ENCODE measurements at regions not wholly inside any gene's neighbourhood (a gene's known extent, or its start where the extent isn't known, plus 50 kb on each side); places are given as distances from the start of the nearest gene placed in this dataset.

GRCh38 chr5:92409134-92409533, 1026.0 kb upstream of the ARRDC3 start:
- no peak for ATAC-seq (ENCODE audit: low FRiP score)
- DNase-seq = no peak
- Histone ChIP-seq H3K4me3 (ENCODE audit: low read length in 2 of 2) (no peak overlapping the region), H3K27me3 (ENCODE audit: control insufficient read depth in 1 of 2, insufficient read depth in 2 of 2, low read length in 1 of 2) (no peaks in the 10 kb centered on the region), H3K9me3 (ENCODE audit: control insufficient read depth, low read length) (no peaks in the 10 kb centered on the region), H3K27ac (ENCODE audit: low read depth in 1 of 2, low read length in 2 of 2) (no peak overlapping the region), H3K36me3 (ENCODE audit: control insufficient read depth in 1 of 2, insufficient read depth in 2 of 2, low read length in 1 of 2) (no peaks in the 10 kb centered on the region), H3K4me1 (ENCODE audit: control insufficient read depth in 1 of 2, insufficient read depth in 2 of 2, low read length in 2 of 2) (no peaks in the 10 kb centered on the region)
- WGBS, 2 donors = 56 to 65% methylated on average over 2 of the region's 2 CpGs
- intact Hi-C loops (cut with DNase I) = no loop called here

DNA sequence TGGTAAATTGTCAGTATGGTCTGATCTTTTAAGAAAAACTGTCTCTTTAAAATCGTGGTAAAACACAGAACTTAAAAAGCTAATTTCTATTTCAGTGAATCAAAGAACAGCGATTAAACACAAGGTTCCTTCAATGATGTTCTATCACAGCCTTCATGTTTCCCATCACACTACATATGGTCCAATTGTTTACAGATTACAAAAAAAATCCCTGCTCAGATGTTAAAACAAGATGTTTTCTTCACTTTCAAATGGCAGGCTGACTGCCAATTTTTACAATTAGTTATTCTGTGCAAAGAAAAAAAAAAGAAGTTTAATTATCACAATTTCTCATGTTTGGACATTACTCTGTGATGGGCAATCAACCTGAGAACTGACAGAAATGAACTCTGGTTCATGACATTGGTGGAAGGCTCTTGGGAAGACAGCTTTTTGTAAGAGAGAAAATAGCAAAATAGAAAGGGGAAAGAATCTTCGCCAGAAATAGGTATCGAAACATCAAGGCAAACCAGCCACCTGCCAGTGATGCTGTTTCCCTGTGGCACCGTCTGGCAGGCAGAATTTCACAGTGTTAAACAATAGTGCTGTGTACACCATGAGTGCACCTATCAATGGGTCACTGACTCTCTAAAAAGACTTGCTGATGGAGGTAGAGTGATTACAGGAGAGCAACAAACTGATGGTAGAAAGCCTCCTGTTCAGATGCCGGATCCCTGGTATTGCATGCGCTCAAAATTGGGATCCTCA, 1020.0 kb upstream of the ARRDC3 start:
- Histone ChIP-seq H3K4me3 (ENCODE audit: low read length in 2 of 2) (no peak overlapping the region), H3K36me3 (ENCODE audit: control insufficient read depth in 1 of 2, insufficient read depth in 2 of 2, low read length in 1 of 2) (no peaks in the 10 kb centered on the region), H3K9me3 (ENCODE audit: control insufficient read depth, low read length) (no peaks in the 10 kb centered on the region), H3K27me3 (ENCODE audit: control insufficient read depth in 1 of 2, insufficient read depth in 2 of 2, low read length in 1 of 2) (no peaks in the 10 kb centered on the region), H3K4me1 (ENCODE audit: control insufficient read depth in 1 of 2, insufficient read depth in 2 of 2, low read length in 2 of 2) (no peaks in the 10 kb centered on the region), H3K27ac (ENCODE audit: low read depth in 1 of 2, low read length in 2 of 2) (no peak overlapping the region)
- 88 to 90% methylated on average over 7 of the region's 7 CpGs for WGBS, 2 donors
- intact Hi-C loops (cut with DNase I) = no loop called here
- DNase-seq (no peak), ATAC-seq (ENCODE audit: low FRiP score) (no peak)

DNA sequence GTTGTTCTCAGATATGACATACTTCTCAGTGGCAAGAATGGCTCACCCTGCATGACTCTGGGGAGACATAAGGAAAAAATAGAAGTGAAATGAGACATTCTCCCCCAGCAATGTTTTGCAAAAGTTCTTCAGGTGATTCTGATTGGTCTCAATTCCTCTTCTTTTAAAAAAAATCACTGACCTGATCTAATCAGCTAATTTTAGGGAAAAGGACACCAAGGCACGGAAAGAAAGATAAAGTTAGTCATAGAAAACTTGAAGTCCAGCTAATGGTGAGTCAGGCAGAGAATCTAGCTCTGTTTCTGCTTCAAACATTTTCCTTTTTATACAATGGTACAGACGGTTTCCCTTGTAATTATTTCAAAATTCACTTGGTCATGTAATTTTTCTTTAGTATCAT, 1018.9 kb upstream of the ARRDC3 start:
- intact Hi-C loops (cut with DNase I) = no loop called here
- H3K36me3 ChIP-seq (ENCODE audit: control insufficient read depth in 1 of 2, insufficient read depth in 2 of 2, low read length in 1 of 2) = no peaks in the 10 kb centered on the region
- ATAC-seq (ENCODE audit: low FRiP score) (no peak), DNase-seq (no peak)
- no peaks in the 10 kb centered on the region for H3K27me3 ChIP-seq (ENCODE audit: control insufficient read depth in 1 of 2, insufficient read depth in 2 of 2, low read length in 1 of 2)
- H3K4me3 ChIP-seq (ENCODE audit: low read length in 2 of 2) = no peak overlapping the region
- no peaks in the 10 kb centered on the region for H3K9me3 ChIP-seq (ENCODE audit: control insufficient read depth, low read length)
- H3K27ac ChIP-seq (ENCODE audit: low read depth in 1 of 2, low read length in 2 of 2) = no peak overlapping the region
- 49 to 50% methylated on average over 2 of the region's 2 CpGs for WGBS, 2 donors
- no peaks in the 10 kb centered on the region for H3K4me1 ChIP-seq (ENCODE audit: control insufficient read depth in 1 of 2, insufficient read depth in 2 of 2, low read length in 2 of 2)

DNA sequence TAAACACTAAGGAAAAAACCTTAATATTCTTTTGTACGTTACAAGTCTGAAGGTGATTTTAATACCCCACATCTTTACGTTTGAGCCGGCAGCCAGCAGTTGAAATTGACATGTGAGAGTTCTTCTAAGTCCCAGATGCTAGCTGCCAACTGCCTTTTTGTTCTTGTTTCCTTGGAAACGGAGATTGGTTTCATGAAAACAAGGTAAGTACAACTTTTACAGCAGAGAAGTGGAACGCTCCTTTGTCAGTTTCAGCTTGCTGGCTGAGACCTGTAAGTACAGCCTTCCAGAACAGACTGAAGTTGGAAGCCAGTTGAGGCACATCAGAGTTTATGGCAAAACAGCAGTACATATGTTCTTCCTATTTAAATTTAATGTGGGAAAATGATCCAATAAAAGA, 1018.4 kb upstream of the ARRDC3 start:
- no peaks in the 10 kb centered on the region for H3K4me1 ChIP-seq (ENCODE audit: control insufficient read depth in 1 of 2, insufficient read depth in 2 of 2, low read length in 2 of 2)
- no peaks in the 10 kb centered on the region for H3K27me3 ChIP-seq (ENCODE audit: control insufficient read depth in 1 of 2, insufficient read depth in 2 of 2, low read length in 1 of 2)
- no peak for ATAC-seq (ENCODE audit: low FRiP score)
- no peak overlapping the region for H3K4me3 ChIP-seq (ENCODE audit: low read length in 2 of 2)
- no peaks in the 10 kb centered on the region for H3K9me3 ChIP-seq (ENCODE audit: control insufficient read depth, low read length)
- intact Hi-C loops (cut with DNase I) = no loop called here
- no peak for DNase-seq
- no peaks in the 10 kb centered on the region for H3K36me3 ChIP-seq (ENCODE audit: control insufficient read depth in 1 of 2, insufficient read depth in 2 of 2, low read length in 1 of 2)
- no peak overlapping the region for H3K27ac ChIP-seq (ENCODE audit: low read depth in 1 of 2, low read length in 2 of 2)
- 24 to 26% methylated on average over 5 of the region's 5 CpGs for WGBS, 2 donors

- Histone ChIP-seq H3K27ac (ENCODE audit: low read depth in 1 of 2, low read length in 2 of 2) (no peak overlapping the region), H3K4me1 (ENCODE audit: control insufficient read depth in 1 of 2, insufficient read depth in 2 of 2, low read length in 2 of 2) (no peaks in the 10 kb centered on the region), H3K36me3 (ENCODE audit: control insufficient read depth in 1 of 2, insufficient read depth in 2 of 2, low read length in 1 of 2) (no peaks in the 10 kb centered on the region), H3K4me3 (ENCODE audit: low read length in 2 of 2) (no peak overlapping the region), H3K27me3 (ENCODE audit: control insufficient read depth in 1 of 2, insufficient read depth in 2 of 2, low read length in 1 of 2) (no peaks in the 10 kb centered on the region), H3K9me3 (ENCODE audit: control insufficient read depth, low read length) (no peaks in the 10 kb centered on the region)
- WGBS, 2 donors = 76 to 87% methylated on average over 1 of the region's 1 CpG
- no peak for DNase-seq
- intact Hi-C loops (cut with DNase I) = no loop called here
- ATAC-seq (ENCODE audit: low FRiP score) = no peak
These were observed 1011.8 kb upstream of the ARRDC3 start for GRCh38 chr5:92394936-92395335.

DNA sequence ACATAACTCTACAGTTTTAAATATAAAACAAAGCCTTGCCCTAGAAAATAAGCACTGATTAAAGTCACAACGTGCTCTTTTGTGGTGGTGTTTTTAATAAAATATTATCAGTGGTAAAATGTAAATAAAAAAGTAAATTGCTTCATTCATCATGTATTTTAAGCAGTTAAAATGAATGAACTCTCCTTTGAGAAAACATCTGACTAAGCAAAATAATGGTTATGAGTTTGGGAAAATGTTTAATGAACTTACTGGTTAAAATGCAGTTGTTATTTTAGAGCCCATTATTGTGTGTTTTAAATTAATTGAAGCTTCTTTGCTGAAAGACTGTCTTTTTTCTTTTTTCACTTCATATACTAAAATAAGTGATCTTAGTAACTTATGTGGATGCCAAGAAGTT, 1007.5 kb upstream of the ARRDC3 start:
- H3K27me3 ChIP-seq (ENCODE audit: control insufficient read depth in 1 of 2, insufficient read depth in 2 of 2, low read length in 1 of 2) = no peaks in the 10 kb centered on the region
- no peak overlapping the region for H3K27ac ChIP-seq (ENCODE audit: low read depth in 1 of 2, low read length in 2 of 2)
- no peaks in the 10 kb centered on the region for H3K4me1 ChIP-seq (ENCODE audit: control insufficient read depth in 1 of 2, insufficient read depth in 2 of 2, low read length in 2 of 2)
- intact Hi-C loops (cut with DNase I) = no loop called here
- H3K4me3 ChIP-seq (ENCODE audit: low read length in 2 of 2) = no peak overlapping the region
- ATAC-seq (ENCODE audit: low FRiP score) (no peak), DNase-seq (no peak)
- H3K36me3 ChIP-seq (ENCODE audit: control insufficient read depth in 1 of 2, insufficient read depth in 2 of 2, low read length in 1 of 2) = no peaks in the 10 kb centered on the region
- 16 to 21% methylated on average over 1 of the region's 1 CpG for WGBS, 2 donors
- H3K9me3 ChIP-seq (ENCODE audit: control insufficient read depth, low read length) = no peaks in the 10 kb centered on the region

DNA sequence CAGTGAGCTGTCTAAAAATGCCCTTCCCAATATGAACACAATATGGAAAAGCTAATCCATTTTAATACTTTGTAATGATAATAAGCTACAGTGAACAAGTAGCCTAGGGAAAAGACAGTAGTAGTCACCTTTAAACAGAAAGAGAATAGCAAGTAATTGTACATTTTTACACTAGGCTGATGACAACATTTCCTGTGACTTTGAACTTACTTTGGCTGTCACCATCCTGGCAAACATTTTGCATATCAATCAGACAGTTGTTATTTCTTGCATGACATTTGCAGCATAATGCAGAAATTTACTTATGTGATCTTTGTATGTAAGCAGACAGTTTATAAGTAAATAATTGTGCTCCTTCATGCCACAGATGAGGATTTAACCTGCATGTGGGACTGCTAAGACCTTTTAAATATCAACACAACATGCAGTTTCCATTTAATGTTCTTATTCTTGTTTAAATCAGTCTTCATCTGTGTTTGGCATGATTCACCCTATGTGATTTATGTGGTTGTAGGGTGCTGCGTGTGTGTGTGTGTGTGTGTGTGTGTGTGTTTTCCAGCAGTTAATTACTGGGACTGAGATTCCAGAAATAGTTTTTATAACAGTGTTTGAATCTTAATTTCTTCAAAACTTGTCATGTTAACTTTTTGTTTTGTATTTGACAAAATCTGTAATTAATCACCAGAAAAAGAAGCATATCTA, 997.1 kb upstream of the ARRDC3 start:
- no peaks in the 10 kb centered on the region for H3K36me3 ChIP-seq (ENCODE audit: control insufficient read depth in 1 of 2, insufficient read depth in 2 of 2, low read length in 1 of 2)
- no peak overlapping the region for H3K4me3 ChIP-seq (ENCODE audit: low read length in 2 of 2)
- H3K9me3 ChIP-seq (ENCODE audit: control insufficient read depth, low read length) = no peaks in the 10 kb centered on the region
- H3K27ac ChIP-seq (ENCODE audit: low read depth in 1 of 2, low read length in 2 of 2) = no peak overlapping the region
- whole genome bisulfite sequencing, 2 donors = 39 to 42% methylated on average over 1 of the region's 1 CpG
- intact Hi-C loops (cut with DNase I) = no loop called here
- no peak for ATAC-seq (ENCODE audit: low FRiP score)
- no peaks in the 10 kb centered on the region for H3K4me1 ChIP-seq (ENCODE audit: control insufficient read depth in 1 of 2, insufficient read depth in 2 of 2, low read length in 2 of 2)
- H3K27me3 ChIP-seq (ENCODE audit: control insufficient read depth in 1 of 2, insufficient read depth in 2 of 2, low read length in 1 of 2) = no peaks in the 10 kb centered on the region
- DNase-seq = no peak

- intact Hi-C loops (cut with DNase I) = no loop called here
- ATAC-seq (ENCODE audit: low FRiP score) = no peak
- H3K4me1 ChIP-seq (ENCODE audit: control insufficient read depth in 1 of 2, insufficient read depth in 2 of 2, low read length in 2 of 2) = no peaks in the 10 kb centered on the region
- DNase-seq = peak in 1 of 2 donors; percentile 36
- H3K36me3 ChIP-seq (ENCODE audit: control insufficient read depth in 1 of 2, insufficient read depth in 2 of 2, low read length in 1 of 2) = no peaks in the 10 kb centered on the region
- H3K4me3 ChIP-seq (ENCODE audit: low read length in 2 of 2) = no peak overlapping the region
- WGBS, 2 donors = 44 to 58% methylated on average over 9 of the region's 9 CpGs
- H3K27ac ChIP-seq (ENCODE audit: low read depth in 1 of 2, low read length in 2 of 2) = no peak overlapping the region
- H3K9me3 ChIP-seq (ENCODE audit: control insufficient read depth, low read length) = no peaks in the 10 kb centered on the region
- no peaks in the 10 kb centered on the region for H3K27me3 ChIP-seq (ENCODE audit: control insufficient read depth in 1 of 2, insufficient read depth in 2 of 2, low read length in 1 of 2)
These were observed 996.0 kb upstream of the ARRDC3 start for GRCh38 chr5:92378966-92379611.

DNA sequence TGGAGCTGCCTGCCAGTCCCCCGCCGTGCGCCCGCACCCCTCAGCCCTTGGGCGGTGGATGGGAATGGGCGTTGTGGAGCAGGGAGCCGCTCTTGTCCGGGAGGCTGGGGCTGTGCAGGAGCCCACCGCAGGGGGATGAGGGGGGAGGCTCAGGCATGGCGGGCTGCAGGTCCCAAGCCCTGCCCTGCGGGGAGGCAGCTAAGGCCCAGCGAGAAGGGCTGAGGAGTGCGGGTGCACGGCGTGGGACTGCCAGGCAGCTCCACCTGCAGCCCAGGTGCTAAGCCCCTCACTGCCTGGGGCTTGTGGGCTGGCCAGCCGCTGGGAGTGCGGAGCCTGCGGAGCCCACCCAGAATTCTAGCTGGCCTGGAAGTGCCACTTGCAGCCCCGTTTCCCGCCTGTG, 991.7 kb upstream of the ARRDC3 start:
- no peak overlapping the region for H3K4me3 ChIP-seq (ENCODE audit: low read length in 2 of 2)
- DNase-seq (peak in 1 of 2 donors; percentile 67), ATAC-seq (ENCODE audit: low FRiP score) (no peak)
- no peaks in the 10 kb centered on the region for H3K9me3 ChIP-seq (ENCODE audit: control insufficient read depth, low read length)
- no peak overlapping the region for H3K27ac ChIP-seq (ENCODE audit: low read depth in 1 of 2, low read length in 2 of 2)
- no peaks in the 10 kb centered on the region for H3K36me3 ChIP-seq (ENCODE audit: control insufficient read depth in 1 of 2, insufficient read depth in 2 of 2, low read length in 1 of 2)
- 97 to 98% methylated on average over 18 to 20 of the region's 20 CpGs for WGBS, 2 donors
- no peaks in the 10 kb centered on the region for H3K4me1 ChIP-seq (ENCODE audit: control insufficient read depth in 1 of 2, insufficient read depth in 2 of 2, low read length in 2 of 2)
- intact Hi-C loops (cut with DNase I) = no loop called here
- H3K27me3 ChIP-seq (ENCODE audit: control insufficient read depth in 1 of 2, insufficient read depth in 2 of 2, low read length in 1 of 2) = no peaks in the 10 kb centered on the region
